Hematopoietic multipotent progenitor cell treated with erythropoietin and hydrocortisone succinate and interleukin-3 and kit ligand, for 8 days (in vitro differentiated cells): ENCODE measurements at regions not wholly inside any gene's neighbourhood (a gene's known extent, or its start where the extent isn't known, plus 50 kb on each side); places are given as distances from the start of the nearest gene placed in this dataset.
"Not testable (repeated sequence)": the region's sequence is repeated elsewhere in the genome, so short reads cannot be mapped to it uniquely, and the experiment has no call there.

Experiments used
- DNase-seq: peaks from one replicate; pipeline ENCODE4 v3.0.0-alpha.2; 2015

GRCh38 chr7:68733219-68734153, 864.8 kb upstream of the AUTS2 start:
- DNase-seq = no peak

- no peak for DNase-seq
Observed at GRCh38 chr7:68734431-68734830, 863.8 kb upstream of the AUTS2 start.

- DNase-seq = no peak
Observed at GRCh38 chr7:68739306-68739705, 859.0 kb upstream of the AUTS2 start.

GRCh38 chr7:68744036-68744435, 854.2 kb upstream of the AUTS2 start:
- DNase-seq = no peak

GRCh38 chr7:68748934-68749900, 849.1 kb upstream of the AUTS2 start:
- DNase-seq = no peak

- no peak for DNase-seq
Observed at GRCh38 chr7:68752485-68753178, 845.6 kb upstream of the AUTS2 start.

GRCh38 chr7:68754414-68754813, 843.9 kb upstream of the AUTS2 start:
- no peak for DNase-seq

GRCh38 chr7:68756986-68757495, 841.2 kb upstream of the AUTS2 start:
- DNase-seq = no peak

- DNase-seq = no peak
Observed at GRCh38 chr7:68760556-68760955, 837.7 kb upstream of the AUTS2 start.

- no peak for DNase-seq
Observed at GRCh38 chr7:68767462-68767861, 830.8 kb upstream of the AUTS2 start.

GRCh38 chr7:68770649-68771048, 827.6 kb upstream of the AUTS2 start:
- no peak for DNase-seq

- DNase-seq = no peak
Observed at GRCh38 chr7:68776326-68776725, 821.9 kb upstream of the AUTS2 start.

GRCh38 chr7:68783684-68784083, 814.6 kb upstream of the AUTS2 start:
- DNase-seq = no peak

- DNase-seq = no peak
Observed at GRCh38 chr7:68785036-68785435, 813.2 kb upstream of the AUTS2 start.

GRCh38 chr7:68787566-68787965, 810.7 kb upstream of the AUTS2 start:
- no peak for DNase-seq

GRCh38 chr7:68788529-68788928, 809.7 kb upstream of the AUTS2 start:
- DNase-seq = not testable (repeated sequence)

- DNase-seq = no peak
Observed at GRCh38 chr7:68789597-68789996, 808.7 kb upstream of the AUTS2 start.

- no peak for DNase-seq
Observed at GRCh38 chr7:68792351-68792750, 805.9 kb upstream of the AUTS2 start.

GRCh38 chr7:68793513-68793912, 804.8 kb upstream of the AUTS2 start:
- DNase-seq = no peak

- no peak for DNase-seq
Observed at GRCh38 chr7:68800316-68800715, 798.0 kb upstream of the AUTS2 start.

- DNase-seq = no peak
Observed at GRCh38 chr7:68805159-68805558, 793.1 kb upstream of the AUTS2 start.

- DNase-seq = no peak
Observed at GRCh38 chr7:68807666-68808065, 790.6 kb upstream of the AUTS2 start.
